ENCODE measurements at regions not wholly inside any gene's neighbourhood (a gene's known extent, or its start where the extent isn't known, plus 50 kb on each side); places are given as distances from the start of the nearest gene placed in this dataset.

DNA sequence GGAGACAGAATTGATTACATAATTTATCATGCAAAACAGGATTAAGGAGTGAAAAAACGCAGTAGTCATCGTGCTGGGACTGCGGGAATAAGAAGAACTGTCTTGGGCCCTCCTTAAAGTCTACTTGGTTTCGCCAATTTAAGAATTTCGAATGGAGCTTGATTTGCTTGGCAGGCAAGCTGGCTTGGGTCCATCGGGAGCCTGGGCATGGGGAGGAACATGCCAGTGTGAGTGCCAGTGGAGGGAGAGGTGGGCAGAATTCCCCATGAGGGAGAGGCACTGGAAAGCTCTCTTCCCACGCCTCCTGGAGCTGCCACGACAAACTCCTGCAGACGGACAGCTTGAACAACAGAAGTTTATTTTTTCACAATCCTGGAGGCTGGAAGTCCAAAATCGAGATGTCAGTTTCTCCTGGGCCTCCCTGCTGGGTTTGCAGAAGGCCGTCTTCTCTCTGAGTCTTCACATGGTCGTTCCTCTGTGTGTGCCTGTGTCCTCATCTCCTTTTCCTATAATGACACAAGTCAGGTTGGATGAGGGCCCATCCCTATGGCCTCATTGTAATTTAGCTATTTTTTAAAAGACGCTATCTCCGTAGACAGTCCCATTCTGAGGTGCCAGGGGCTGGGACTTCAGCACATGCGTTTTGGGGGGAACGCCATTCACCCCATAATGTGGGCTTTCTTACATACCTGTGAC lies 528.7 kb upstream of the DPP6 start:
- no peaks in the 10 kb centered on the region for H3F3A ChIP-seq (ENCODE audit: low read depth)
- H3K27me3 Mint-ChIP-seq (ENCODE audit: insufficient read depth, low read depth), result peaks cover 2% of the 10 kb centered on the region
- DNase-seq (ENCODE audit: low spot score), result no peak
- H2AFZ ChIP-seq (replicated peaks), result no peak overlapping the region
- no peak overlapping the region for H3K4me3 Mint-ChIP-seq
- no peak overlapping the region for H3K27ac ChIP-seq
- H3K27ac Mint-ChIP-seq, result no peak overlapping the region
- H3K9ac ChIP-seq, result no peak overlapping the region
- H3K9me3 ChIP-seq (ENCODE audit: low read depth), result peaks cover 2% of the 10 kb centered on the region
- no peaks in the 10 kb centered on the region for H4K20me1 ChIP-seq (ENCODE audit: low read depth)
- H3K4me3 ChIP-seq, result no peak overlapping the region
- no peaks in the 10 kb centered on the region for H3K4me1 ChIP-seq
- H3K4me2 ChIP-seq, result no peak overlapping the region
- no peak for TF ChIP-seq EZH2 (IDR thresholded peaks at IDR 0.05)
- TF ChIP-seq, protein P1, sequence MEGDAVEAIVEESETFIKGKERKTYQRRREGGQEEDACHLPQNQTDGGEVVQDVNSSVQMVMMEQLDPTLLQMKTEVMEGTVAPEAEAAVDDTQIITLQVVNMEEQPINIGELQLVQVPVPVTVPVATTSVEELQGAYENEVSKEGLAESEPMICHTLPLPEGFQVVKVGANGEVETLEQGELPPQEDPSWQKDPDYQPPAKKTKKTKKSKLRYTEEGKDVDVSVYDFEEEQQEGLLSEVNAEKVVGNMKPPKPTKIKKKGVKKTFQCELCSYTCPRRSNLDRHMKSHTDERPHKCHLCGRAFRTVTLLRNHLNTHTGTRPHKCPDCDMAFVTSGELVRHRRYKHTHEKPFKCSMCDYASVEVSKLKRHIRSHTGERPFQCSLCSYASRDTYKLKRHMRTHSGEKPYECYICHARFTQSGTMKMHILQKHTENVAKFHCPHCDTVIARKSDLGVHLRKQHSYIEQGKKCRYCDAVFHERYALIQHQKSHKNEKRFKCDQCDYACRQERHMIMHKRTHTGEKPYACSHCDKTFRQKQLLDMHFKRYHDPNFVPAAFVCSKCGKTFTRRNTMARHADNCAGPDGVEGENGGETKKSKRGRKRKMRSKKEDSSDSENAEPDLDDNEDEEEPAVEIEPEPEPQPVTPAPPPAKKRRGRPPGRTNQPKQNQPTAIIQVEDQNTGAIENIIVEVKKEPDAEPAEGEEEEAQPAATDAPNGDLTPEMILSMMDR (IDR thresholded peaks at IDR 0.05), result no peak
- TF ChIP-seq EZH2phosphoT487 (IDR thresholded peaks at IDR 0.05), result no peak
- no peaks in the 10 kb centered on the region for H3K36me3 ChIP-seq
- no peaks in the 10 kb centered on the region for H3K79me2 ChIP-seq (ENCODE audit: low read depth)
- H3K27me3 ChIP-seq, result no peaks in the 10 kb centered on the region
- H3K9me3 Mint-ChIP-seq, result peaks cover 31% of the 10 kb centered on the region
- H3K4me1 Mint-ChIP-seq, result peaks cover 3% of the 10 kb centered on the region
- no peaks in the 10 kb centered on the region for H3K36me3 Mint-ChIP-seq

DNA sequence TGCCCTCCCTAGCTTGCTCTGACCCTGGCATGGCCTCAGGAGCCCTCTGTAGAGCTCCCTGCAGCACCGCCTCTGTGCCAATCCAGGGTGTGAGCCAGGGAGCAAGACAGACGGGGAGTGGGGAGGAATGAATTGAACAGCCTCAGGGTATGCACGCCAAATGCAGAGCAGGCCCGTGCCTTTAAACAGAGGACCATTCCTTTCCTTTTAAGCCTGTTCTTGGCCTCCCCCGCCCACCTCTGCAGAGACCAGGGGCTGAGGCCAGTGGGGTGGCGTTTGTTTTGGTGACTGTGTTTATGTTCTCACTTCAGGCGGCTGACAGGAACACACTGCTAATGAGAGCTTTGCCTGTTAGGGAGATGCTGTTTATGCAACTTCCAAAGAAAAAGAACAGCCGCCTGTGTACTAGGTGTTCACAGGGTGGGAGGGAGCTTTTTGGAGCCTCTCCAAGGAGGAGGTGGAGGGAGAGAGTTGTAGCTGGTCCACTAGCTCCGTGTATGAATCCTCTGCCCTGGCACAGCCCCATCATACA lies 528.1 kb upstream of the DPP6 start:
- H2AFZ ChIP-seq (replicated peaks), result no peak overlapping the region
- H3K36me3 Mint-ChIP-seq, result no peaks in the 10 kb centered on the region
- TF ChIP-seq EZH2 (IDR thresholded peaks at IDR 0.05), result no peak
- TF ChIP-seq, protein P1 (IDR thresholded peaks at IDR 0.05), result no peak
- TF ChIP-seq EZH2phosphoT487 (IDR thresholded peaks at IDR 0.05), result no peak

GRCh38 chr7:153529100-153529499 lies 523.1 kb upstream of the DPP6 start:
- Histone ChIP-seq H3K4me1 (no peaks in the 10 kb centered on the region), H3F3A (ENCODE audit: low read depth) (no peaks in the 10 kb centered on the region), H3K4me3 (no peak overlapping the region), H3K4me2 (no peak overlapping the region), H2AFZ (replicated peaks) (no peak overlapping the region), H3K27me3 (no peaks in the 10 kb centered on the region), H3K79me2 (ENCODE audit: low read depth) (no peaks in the 10 kb centered on the region), H3K27ac (no peak overlapping the region), H3K9me3 (ENCODE audit: low read depth) (peaks cover 5% of the 10 kb centered on the region), H4K20me1 (ENCODE audit: low read depth) (no peaks in the 10 kb centered on the region), H3K9ac (no peak overlapping the region), H3K36me3 (no peaks in the 10 kb centered on the region)
- TF ChIP-seq EZH2phosphoT487 (IDR thresholded peaks at IDR 0.05) (no peak), EZH2 (IDR thresholded peaks at IDR 0.05) (no peak)
- TF ChIP-seq, protein P1 (IDR thresholded peaks at IDR 0.05), result no peak
- DNase-seq (ENCODE audit: low spot score), result no peak
- Mint-ChIP-seq H3K36me3 (peaks cover 4% of the 10 kb centered on the region), H3K4me1 (no peaks in the 10 kb centered on the region), H3K27ac (no peak overlapping the region), H3K4me3 (no peak overlapping the region), H3K27me3 (ENCODE audit: insufficient read depth, low read depth) (peaks cover 2% of the 10 kb centered on the region), H3K9me3 (peaks cover 35% of the 10 kb centered on the region)

More for the DNA sequence above, 528.1 kb upstream of the DPP6 start:
- Mint-ChIP-seq H3K27ac (no peak overlapping the region), H3K9me3 (peaks cover 28% of the 10 kb centered on the region), H3K4me1 (peaks cover 3% of the 10 kb centered on the region), H3K27me3 (ENCODE audit: insufficient read depth, low read depth) (no peaks in the 10 kb centered on the region), H3K4me3 (no peak overlapping the region)
- no peak overlapping the region for H3K9ac ChIP-seq
- no peaks in the 10 kb centered on the region for H3F3A ChIP-seq (ENCODE audit: low read depth)
- H3K27me3 ChIP-seq, result no peaks in the 10 kb centered on the region
- H3K79me2 ChIP-seq (ENCODE audit: low read depth), result no peaks in the 10 kb centered on the region
- DNase-seq (ENCODE audit: low spot score), result no peak
- H4K20me1 ChIP-seq (ENCODE audit: low read depth), result no peaks in the 10 kb centered on the region
- H3K27ac ChIP-seq, result no peak overlapping the region
- no peaks in the 10 kb centered on the region for H3K4me1 ChIP-seq
- no peak overlapping the region for H3K4me2 ChIP-seq
- no peaks in the 10 kb centered on the region for H3K36me3 ChIP-seq
- H3K4me3 ChIP-seq, result no peak overlapping the region
- peaks cover 5% of the 10 kb centered on the region for H3K9me3 ChIP-seq (ENCODE audit: low read depth)

Data from neural progenitor cell (in vitro differentiated cells).